NB4 (cell line): ENCODE measurements at regions not wholly inside any gene's neighbourhood (a gene's known extent, or its start where the extent isn't known, plus 50 kb on each side); places are given as distances from the start of the nearest gene placed in this dataset.

Source experiments
- DNase-seq: peaks from one replicate; pipeline ENCODE4 v3.0.0; 2010; ENCODE audit warnings: low read depth
- H3K4me3 ChIP-seq: one replicate; pipeline ENCODE4 v1.5.1; 2011; ENCODE audit warnings: mild to moderate bottlenecking, low read depth, low read length, moderate library complexity
- CTCF ChIP-seq: IDR thresholded peaks from one replicate; pipeline ENCODE4 v1.5.1; 2012; ENCODE audit warnings: low read depth, low read length
- MAX ChIP-seq: IDR thresholded peaks from 2 replicates; pipeline ENCODE4 v1.6.1; 2011; ENCODE audit warnings: low read depth, low read length
- MYC ChIP-seq: IDR thresholded peaks from 2 replicates; pipeline ENCODE4 v1.6.1; 2011; ENCODE audit warnings: low read depth, low read length
- POLR2A ChIP-seq: IDR thresholded peaks from 2 replicates; pipeline ENCODE4 v1.6.1; 2011; ENCODE audit warnings: mild to moderate bottlenecking; ENCODE audit not compliant: insufficient read length; ENCODE audit errors: extremely low read depth

GRCh38 chr15:57835119-57835518 lies 128.6 kb downstream of the POLR2M start:
- no peak for TF ChIP-seq CTCF
- no peak for TF ChIP-seq MYC
- no peak for TF ChIP-seq POLR2A
- TF ChIP-seq MAX: no peak
- no peak for DNase-seq

GRCh38 chr15:57849317-57849716 lies 142.8 kb downstream of the POLR2M start:
- DNase-seq: no peak
- TF ChIP-seq CTCF: no peak
- no peak for TF ChIP-seq MYC
- TF ChIP-seq MAX: no peak
- H3K4me3 ChIP-seq: no peak overlapping the region

More at GRCh38 chr15:57835119-57835518, 128.6 kb downstream of the POLR2M start:
- H3K4me3 ChIP-seq: no peak overlapping the region

GRCh38 chr15:57854531-57854930 lies 148.0 kb downstream of the POLR2M start:
- no peak for TF ChIP-seq CTCF
- no peak for TF ChIP-seq MYC
- no peak for TF ChIP-seq POLR2A
- no peak for TF ChIP-seq MAX
- H3K4me3 ChIP-seq: no peak overlapping the region
- no peak for DNase-seq

- DNase-seq: no peak
- TF ChIP-seq CTCF (no peak), MYC (no peak), MAX (no peak), POLR2A (no peak)
- no peak overlapping the region for H3K4me3 ChIP-seq
Observed at GRCh38 chr15:57857871-57858270, 151.4 kb downstream of the POLR2M start.

- TF ChIP-seq MAX (no peak), CTCF (no peak), POLR2A (no peak), MYC (no peak)
- H3K4me3 ChIP-seq: no peak overlapping the region
- DNase-seq: no peak
Observed at GRCh38 chr15:57859130-57859685, 152.7 kb downstream of the POLR2M start.
